ENCODE measurements at regions not wholly inside any gene's neighbourhood (a gene's known extent, or its start where the extent isn't known, plus 50 kb on each side); places are given as distances from the start of the nearest gene placed in this dataset.

DNA sequence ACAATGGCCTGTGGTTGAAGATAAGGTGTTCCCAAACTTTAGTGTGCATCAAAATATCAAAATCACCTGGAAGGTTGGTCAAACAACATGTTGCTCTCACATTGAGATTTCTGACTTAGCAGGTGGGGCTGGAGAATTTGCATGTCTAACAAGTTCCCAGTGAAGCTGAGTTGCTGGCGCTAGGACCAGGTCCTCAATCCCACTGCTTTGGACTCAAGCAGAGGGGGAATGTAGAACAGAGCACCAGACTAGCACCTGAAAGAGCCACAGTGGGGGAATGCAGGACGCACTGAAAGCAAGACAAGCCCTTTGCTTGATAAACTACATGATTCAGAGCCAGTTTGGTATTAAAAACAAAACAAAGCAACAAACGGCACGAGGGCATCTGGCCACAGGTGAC is 458.1 kb downstream of the MTRR start:
- DNase-seq (ENCODE audit: low read depth) = no peak

DNA sequence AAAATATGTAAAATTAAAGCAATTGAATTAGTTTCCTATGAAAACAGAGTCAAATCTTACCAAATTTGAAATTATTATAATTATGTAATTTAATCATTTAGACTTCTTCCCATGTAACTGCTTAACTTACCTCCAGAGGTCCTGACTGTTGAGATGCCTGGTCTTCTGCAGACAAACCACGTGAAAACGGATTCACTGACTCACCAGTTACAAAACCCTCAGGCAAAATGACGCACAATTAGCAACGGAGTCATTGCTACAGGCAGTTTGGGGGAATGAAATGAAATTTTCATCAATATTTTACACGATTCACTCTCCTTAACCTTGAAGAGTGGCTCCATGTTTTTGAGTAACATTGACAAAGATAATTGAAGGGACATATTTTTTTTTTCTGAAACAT is 460.8 kb downstream of the MTRR start:
- DNase-seq (ENCODE audit: low read depth) = no peak

DNA sequence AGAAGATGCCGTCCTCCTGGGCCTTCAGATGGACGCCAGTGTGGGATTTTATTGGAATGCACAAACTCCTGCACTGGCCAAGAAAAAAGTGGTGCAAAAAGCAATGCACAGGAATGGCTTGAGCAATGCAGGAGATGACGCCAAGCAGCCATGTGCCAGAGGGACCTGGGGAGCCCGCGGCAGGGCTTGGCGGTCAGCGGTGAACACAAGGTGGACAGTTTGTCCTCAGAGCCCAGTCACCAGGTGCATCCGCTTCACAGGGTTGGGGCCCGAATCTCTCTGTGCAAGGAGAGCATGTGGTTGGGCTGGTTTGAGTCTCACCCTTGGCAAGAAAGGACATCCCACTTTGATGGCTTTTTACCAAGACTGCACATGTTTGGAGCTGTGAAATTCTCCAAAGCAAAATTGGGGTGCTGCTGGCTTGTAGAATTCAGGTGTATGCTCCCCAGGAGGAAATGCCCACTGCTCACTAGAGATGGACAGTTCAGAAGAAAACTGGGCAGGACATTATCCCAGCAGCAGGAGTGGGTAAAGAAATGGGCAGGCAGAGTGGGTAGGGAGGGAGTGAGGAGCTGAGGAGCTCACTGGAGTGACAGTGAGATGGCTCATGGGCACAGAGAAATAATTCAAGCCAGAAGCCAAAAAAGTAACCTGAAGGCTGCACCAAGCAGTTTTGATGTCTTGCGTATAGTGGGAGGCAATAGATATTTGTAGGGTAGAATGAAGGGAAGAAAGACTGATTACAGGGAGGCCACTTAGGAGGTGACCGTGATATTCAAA is 463.9 kb downstream of the MTRR start:
- DNase-seq (ENCODE audit: low read depth) = no peak

DNA sequence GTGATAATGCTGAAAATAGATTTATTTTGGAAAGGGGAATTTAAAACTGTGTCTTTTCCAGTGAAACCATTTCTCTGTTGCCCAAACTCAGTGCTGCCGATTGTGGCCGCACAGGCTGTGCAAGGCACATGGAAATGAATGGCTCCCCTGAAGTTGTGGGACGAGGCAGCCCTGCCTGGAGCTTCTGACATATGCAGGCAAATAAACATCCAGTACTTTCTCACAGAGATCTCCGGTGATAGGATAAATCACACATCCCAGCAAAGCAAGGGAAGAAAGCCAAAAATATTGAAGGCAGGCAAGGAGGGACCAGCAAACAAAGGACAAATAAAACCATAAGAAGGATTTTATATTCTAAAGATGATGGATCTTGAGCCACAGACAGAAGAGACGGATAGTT is 464.5 kb downstream of the MTRR start:
- DNase-seq (ENCODE audit: low read depth) = no peak

DNA sequence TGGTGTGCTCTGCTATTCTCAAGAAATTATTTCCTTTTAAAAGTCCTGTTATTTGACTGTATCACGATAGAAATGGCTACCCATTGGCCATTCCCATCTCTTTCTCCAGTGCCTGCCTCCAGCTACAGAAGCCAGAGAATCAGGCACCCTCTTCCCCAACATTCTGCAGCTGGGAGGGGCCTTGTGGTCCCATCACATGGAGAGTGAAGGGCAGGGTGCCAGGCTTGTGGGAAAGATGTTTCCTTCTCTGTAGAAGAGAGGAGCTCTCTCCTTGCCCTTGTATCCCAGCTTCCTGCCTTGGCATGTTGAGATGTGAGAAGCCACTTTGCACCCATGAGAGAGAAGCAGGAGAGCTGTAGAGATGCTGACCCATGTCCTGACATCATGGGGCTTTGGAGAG is 465.0 kb downstream of the MTRR start:
- no peak for DNase-seq (ENCODE audit: low read depth)

DNA sequence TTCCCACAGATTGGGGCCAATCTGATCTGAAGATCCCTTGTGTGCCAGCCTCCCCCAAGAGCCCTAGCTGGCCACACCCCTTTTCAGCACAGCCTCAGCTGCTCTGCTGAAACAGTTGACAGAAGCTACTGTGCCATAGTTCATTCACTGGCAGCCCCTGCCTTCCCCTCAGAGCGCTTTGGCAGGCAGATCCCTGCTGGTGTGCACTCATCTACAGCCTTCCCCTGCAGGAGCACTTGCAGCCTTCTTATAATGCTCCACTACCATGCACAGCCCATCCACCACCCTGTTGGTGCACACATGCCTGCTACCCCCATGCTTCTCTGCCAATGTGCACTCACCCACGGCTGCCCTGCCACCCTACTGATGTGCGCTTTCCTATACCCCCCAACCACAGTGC is 471.3 kb downstream of the MTRR start:
- DNase-seq (ENCODE audit: low read depth) = no peak

DNA sequence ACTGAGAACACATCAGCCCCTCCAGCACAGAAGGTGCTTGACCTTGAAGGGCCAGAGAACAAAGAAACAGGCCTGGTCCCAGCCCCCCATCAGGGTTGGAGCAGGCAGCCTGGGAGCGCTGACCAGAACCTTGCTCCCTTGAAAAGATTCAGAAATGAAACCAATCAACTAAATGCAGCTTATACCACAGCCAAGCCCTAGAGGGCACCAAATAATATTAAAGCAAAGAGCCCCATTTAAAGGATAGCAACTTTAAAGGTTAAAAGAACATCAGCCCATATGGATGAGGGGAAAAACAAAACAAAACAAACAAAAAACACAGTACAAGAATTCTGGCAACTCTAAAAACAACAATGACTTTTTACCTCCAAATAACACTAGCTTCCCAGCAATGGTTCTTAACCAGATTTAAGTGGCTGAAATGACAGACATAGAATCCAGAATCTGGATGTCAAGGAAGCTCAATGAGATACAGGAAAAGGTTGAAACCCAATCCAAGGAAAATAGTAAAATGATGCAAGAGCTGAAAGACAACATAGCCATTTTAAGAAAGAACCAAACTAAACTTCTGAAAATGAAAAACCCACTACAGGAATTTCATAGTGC is 471.9 kb downstream of the MTRR start:
- no peak for DNase-seq (ENCODE audit: low read depth)

DNA sequence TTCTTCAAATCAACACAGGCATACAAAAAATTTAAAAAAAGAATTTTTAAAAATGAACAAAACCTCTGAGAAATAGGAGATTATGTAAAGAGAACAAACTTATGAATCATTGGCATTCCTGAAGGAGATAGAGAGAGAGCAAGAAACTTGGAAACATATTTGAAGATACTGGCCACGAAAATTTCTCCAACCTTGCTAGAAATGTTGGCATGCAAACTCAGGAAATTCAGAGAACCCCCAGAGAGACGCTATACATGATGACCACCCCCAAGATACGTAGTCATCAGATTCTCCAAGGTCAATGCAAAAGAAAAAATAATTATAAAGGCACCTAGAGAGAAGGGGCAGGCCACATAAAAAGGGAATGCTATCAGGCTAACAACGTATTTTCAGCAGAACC is 472.5 kb downstream of the MTRR start:
- DNase-seq (ENCODE audit: low read depth) = no peak

DNA sequence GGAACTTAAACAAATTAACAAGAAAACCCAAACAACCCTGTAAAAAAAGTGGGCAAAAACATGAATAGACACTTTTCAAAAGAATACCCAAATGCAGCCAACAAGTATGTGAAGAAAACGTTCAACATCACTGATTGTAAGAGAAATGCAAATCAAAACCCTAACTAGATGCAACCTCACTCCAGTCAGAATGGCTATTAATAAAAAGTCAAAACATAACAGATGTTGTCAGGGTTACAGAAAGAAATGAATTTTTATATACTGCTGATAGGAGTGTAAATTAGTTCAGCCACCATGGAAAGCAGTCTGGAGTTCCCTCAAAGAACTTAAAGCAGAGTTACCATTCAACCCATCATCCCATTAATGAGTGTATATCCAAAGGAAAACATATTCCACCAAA is 479.0 kb downstream of the MTRR start:
- DNase-seq (ENCODE audit: low read depth) = no peak

DNA sequence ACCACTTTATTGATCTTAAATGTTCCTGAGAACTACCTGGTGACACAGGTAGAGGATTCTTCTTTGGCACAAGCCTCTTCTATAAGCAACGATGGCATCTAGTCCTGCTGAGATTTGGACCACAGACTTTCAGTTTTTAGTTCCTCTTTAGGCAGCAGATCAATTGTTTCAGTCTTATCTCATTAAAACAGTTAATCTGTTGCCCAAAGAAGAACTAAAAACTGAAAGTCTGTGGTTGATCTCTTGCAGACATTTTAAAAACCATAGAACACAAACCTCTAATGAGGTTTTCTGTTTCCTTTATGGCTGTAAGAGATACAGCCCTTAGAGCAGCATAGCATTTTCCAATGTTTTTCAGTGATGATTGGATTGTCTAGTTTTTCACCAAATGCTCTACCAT is 480.9 kb downstream of the MTRR start:
- DNase-seq (ENCODE audit: low read depth) = no peak

DNA sequence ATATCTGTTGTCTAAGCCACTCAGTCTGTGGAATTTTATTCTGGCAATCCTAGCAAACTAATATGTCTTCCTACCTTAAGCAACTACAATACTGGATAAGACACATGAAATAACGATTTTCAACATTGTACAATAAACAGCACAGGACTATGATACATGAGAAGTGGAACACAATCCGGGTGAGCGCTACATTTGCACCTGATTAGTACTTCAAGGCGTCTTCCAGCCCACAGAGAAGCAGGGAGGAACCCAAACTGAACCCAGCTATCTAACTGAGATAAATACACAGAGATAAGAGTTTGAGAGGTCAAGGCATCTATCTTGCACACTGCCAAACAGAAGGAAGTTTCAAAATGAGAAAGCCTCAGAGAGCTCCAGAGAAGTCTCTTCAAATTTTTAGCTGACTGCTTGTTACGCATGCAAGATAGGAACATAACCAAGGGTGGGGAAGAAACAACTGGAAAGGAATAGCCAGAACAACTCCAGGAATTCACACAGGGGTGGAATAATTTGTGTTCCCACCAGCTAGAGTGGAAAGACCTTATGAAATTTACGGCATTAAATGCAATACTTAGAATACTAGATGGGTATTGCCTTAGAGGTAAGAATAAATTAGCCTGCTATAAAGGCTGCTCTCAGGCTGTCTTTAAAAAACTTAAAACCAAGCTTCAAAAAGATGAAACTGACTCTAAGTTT is 481.8 kb downstream of the MTRR start:
- no peak for DNase-seq (ENCODE audit: low read depth)

DNA sequence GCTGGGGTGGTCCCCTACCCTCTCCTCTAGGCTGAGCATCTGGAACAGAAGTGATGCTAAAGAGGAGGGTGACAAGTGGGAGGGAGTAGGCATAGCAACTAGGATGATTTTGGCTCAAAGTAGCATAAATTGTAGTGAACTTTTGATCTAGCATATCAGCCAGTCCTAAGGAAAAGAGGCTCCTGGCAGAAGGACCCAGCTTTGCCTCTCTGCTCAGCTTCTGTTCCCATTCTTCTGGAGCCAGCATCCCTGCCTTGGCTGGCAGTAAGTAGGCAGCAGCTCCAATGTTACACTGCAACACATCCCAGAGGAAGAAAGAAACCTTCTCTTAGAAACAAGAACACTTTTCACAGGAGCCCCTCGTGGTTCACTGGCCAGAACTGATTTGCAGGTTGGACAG is 487.0 kb downstream of the MTRR start:
- no peak for DNase-seq (ENCODE audit: low read depth)

DNA sequence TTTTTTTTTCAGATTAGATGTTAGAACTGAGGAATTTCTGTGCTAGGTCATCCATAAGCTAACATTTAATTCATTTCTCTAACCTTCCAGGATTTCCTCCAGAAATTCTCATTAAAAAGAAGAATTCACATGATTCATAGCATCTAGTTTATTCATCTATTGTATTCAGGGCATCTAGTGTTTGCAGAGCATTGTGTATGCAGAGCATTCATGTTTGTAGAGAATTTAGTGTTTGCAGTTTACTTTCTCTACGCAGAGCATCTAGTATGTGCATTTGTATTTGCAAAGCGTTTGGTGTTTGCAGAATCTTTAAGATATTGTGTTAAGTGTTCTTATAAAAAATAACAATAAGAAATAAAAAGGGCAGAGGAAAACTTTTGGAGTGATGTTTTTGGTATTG is 491.1 kb downstream of the MTRR start:
- DNase-seq (ENCODE audit: low read depth) = no peak

DNA sequence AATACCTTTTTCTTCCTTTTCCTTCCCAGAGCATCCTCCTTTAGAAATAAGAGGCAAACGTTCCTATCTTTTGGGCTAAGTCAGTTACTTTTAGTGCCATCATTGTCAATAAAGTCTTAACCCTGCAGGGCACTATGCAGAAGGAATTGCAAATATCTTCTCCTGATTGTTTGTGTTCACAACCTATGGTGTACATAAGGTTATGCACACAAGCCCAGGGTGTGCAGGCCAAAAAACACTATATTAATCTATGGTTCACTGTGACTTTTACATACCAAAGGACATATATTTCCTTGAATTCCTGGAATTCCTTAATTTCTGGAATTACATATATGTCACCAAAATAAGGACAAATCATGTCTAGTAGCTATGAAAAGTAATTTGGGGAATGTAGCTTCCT is 493.5 kb downstream of the MTRR start:
- no peak for DNase-seq (ENCODE audit: low read depth)

DNA sequence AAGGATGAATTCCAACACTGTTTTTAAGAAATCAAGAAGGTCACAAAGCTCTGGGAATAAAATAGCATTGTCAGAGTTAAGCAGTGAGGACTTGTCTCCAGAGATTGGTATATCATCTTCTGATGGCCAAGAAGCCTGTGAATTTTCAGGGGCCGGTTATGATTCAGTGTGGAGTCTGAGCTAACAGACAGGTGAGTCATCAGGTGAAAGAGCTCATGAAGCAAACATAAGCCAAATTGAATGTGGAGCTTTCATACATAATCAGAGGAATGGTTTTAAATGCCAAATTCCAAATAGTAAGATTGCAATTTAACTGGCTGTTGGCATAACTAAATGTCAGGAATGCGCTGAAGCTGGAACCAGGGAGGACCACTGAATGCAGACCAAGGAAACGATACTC is 494.2 kb downstream of the MTRR start:
- no peak for DNase-seq (ENCODE audit: low read depth)

DNA sequence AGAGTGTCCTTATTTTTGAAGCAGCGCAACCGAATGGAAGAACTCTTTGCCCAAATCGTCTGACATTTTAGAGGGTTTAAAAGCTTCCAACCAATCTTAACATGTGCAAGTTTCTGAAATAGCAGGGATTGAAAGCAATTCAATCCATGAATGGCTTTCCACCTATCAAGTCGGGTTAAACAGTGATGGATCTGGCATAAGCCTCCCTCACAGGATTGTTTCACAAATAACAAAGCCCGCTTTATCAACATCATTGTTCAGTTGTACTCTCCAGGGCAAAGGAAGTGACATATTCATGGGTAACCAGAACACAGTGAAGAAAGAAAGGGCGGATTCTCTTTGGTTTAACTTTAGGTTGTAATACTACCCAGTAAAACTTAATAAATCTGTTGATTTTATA is 497.3 kb downstream of the MTRR start:
- no peak for DNase-seq (ENCODE audit: low read depth)

DNA sequence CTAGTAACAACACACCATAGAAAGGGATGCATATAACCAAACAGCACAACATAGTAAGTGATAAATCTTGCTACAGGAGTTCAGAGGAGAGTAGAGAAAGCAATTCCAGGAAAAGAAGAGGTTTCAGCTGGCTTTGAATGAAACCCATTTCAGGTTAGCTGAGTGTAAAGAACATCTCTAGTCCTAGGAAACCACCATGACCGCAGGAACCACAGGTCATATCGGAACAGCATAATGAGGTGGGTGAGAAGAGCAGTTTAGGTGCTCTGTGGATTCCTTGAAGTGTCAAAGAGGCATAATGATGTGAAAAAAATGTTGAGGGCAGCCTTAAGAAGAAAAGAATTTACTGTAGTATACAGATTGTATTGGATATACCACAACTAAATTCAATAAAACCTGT is 507.5 kb downstream of the MTRR start:
- DNase-seq (ENCODE audit: low read depth) = no peak

DNA sequence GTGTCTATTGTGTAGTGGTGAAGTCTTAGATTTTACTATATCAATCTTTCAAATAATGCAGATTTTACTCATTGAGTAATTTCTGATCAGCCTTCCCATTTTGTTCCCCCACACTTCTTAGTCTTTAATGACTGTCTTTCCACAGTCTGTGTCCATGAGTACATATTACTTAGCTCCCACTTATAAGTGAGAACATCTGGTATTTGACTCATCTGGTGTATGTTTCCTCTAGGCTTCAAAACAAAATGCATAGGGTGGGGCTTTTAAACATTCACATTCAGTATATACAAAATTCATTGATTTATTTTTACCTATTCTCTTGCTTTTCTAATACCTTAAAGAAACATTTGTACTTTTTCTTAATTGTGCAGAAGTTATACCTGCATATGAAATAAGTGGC is 513.0 kb downstream of the MTRR start:
- no peak for DNase-seq (ENCODE audit: low read depth)

DNA sequence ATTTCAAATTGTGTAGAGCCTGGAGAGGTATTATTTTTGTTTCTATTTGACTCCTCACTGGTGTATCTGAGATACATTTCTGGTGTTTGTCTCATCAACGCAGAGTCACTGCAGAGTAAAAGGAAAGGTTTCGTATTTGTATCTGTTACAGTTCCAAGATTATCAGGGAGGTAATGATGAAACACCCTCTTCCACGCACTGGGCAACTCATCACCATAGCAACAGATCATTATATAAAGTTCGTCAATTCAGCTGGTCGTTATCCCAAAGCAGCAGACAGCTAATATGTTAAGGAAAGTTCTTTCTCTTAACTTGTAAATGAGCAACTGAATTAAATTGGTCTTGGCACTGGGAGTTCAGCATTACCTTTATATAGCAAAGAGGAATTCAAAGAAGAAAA is 513.5 kb downstream of the MTRR start:
- no peak for DNase-seq (ENCODE audit: low read depth)

DNA sequence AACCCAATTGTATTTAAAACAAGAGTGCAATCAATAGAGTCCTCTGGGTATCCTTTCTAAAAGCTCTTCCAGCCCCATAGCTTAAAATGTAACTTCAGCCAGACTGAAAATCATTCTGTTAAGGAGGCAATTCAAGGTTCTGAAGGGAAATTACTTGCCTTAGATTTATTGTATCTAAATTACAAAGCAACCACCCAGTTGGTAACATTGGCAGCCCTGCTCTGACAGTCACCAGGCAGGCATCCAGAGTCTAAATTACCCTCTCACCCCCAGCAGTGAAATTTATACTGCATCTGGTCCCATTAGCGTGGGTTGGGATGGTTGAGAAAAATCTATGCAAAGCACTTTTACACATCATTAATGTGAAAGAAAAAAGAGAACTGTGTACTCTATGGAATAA is 514.7 kb downstream of the MTRR start:
- no peak for DNase-seq (ENCODE audit: low read depth)

DNA sequence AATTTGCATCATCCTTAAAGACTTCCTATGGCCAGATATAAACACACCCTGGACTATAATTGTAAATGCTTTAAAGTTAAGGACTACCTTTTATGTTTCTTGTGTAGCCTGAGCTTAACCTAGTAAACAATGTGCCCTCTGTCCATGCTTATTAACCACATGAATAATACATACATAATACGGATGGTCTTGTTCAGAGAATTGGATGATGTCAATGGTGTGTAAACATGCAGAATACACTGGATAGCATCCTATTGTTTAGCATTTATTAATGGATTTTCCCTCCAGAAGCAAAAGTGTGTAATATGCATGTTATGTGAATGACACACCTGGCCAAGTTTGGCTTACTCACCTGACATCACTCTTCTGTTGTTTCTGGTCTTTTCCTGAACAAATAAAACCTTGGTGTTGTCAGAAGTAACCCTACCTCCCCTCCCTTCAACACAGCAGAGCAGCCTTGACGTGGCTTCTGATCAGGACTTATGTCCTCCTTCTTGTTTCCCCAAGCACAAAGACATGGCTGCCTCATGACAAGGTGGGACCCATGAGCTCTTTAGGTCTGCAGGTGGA is 517.9 kb downstream of the MTRR start:
- no peak for DNase-seq (ENCODE audit: low read depth)

DNA sequence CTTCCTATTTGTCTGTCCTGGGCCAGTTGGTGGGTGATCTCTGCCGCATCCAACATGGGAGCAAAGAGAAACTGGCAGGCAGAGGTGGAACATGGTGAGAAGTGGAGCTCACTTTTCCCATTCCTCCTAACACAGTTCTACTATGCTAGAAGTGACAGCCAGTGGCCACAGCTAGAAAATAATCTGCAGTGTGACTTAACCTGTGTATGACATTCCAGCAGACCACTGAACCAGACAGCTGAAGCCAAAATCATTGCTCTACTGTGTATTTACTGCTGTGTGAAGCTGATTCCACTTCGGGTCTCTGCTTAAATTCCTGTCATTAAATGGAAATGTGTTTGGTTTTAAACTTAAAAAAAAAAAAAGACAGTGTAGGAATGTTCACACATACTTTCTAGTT is 523.0 kb downstream of the MTRR start:
- no peak for DNase-seq (ENCODE audit: low read depth)

DNA sequence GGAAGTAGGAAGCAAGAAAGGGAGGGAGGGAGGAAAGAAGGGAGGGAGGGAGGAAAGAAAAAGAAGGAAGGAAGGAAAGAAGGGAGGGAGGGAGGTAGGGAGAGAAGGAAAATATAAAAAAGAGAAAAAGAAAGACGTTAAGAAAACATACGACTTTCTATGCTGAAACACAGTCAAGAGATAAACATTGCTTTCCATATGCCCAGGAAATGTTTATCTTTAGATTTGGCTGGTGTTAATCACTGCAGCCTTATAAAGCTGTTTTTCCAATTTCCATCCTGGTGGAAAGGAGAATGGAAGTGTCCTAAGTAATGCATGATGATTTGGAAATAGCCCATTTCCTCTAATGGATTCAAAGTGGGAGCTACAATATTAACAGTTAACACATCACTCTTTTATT is 524.3 kb downstream of the MTRR start:
- DNase-seq (ENCODE audit: low read depth) = no peak
